Panc1 (cell line): ENCODE measurements at regions not wholly inside any gene's neighbourhood (a gene's known extent, or its start where the extent isn't known, plus 50 kb on each side); places are given as distances from the start of the nearest gene placed in this dataset.
A peak's percentile ranks its signal among the peaks of the same experiment; 100 is the strongest.

ENCODE experiments used
- POLR2AphosphoS5 ChIP-seq: IDR thresholded peaks from 2 replicates; pipeline ENCODE4 v1.6.1; 2012; ENCODE audit warnings: mild to moderate bottlenecking, low read depth, low read length, moderate library complexity
- SIN3A ChIP-seq: IDR thresholded peaks from 2 replicates; pipeline ENCODE4 v1.6.1; 2012; ENCODE audit warnings: low read depth, mild to moderate bottlenecking, low read length, moderate library complexity, borderline replicate concordance; ENCODE audit not compliant: insufficient read depth
- TF ChIP-seq, protein P1 (sequence below): fragments of 450-650 bp; IDR thresholded peaks from 2 replicates; pipeline ENCODE4 v1.5.1; 2017; ENCODE audit warnings: mild to moderate bottlenecking
- TF ChIP-seq, protein P2 (sequence below), 2 experiments: IDR thresholded peaks; 2 replicates each; pipeline ENCODE4 v1.6.1; 2011 to 2012; ENCODE audit warnings: low read depth in 2 of 2, control low read depth in 1 of 2, low read length in 1 of 2, mild to moderate bottlenecking in 1 of 2, moderate library complexity in 1 of 2; ENCODE audit not compliant: insufficient read depth in 1 of 2

DNA sequence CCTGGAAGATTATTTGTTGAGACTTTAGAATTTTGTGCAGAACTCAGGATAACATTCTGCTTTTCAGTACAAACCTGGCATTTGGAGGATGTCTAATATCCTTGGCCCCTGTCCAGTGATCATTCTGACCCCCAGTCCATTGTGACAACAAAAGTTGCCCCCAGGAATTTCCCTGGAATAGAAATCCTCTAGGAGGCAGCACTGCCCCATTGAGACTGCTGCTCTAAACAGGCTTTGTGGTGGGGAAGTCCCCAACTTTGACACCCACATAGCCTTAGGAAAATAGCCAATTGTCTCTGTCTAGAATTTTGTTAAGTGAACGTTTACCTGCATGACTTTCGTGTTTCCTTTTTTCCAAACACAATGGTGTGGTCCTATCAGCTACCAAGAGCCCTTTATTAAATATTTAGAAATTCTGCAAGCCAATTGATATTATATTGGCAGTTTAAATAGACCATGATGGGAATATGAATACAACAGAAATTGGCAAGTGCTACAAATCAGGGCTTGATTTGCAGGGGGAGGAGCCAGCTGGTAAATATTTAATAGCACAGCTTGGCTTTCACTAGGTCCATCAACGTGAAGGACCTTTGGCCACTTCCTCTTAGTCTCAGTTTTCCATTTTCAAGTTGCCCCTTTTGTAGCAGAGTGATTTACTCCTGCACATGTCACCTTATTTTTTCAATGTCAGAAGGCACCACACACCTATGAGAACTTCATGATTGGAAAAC is 451.7 kb downstream of the EFNB2 start:
- TF ChIP-seq, protein P1, sequence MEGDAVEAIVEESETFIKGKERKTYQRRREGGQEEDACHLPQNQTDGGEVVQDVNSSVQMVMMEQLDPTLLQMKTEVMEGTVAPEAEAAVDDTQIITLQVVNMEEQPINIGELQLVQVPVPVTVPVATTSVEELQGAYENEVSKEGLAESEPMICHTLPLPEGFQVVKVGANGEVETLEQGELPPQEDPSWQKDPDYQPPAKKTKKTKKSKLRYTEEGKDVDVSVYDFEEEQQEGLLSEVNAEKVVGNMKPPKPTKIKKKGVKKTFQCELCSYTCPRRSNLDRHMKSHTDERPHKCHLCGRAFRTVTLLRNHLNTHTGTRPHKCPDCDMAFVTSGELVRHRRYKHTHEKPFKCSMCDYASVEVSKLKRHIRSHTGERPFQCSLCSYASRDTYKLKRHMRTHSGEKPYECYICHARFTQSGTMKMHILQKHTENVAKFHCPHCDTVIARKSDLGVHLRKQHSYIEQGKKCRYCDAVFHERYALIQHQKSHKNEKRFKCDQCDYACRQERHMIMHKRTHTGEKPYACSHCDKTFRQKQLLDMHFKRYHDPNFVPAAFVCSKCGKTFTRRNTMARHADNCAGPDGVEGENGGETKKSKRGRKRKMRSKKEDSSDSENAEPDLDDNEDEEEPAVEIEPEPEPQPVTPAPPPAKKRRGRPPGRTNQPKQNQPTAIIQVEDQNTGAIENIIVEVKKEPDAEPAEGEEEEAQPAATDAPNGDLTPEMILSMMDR, result peak; percentile 54
- no peak for TF ChIP-seq SIN3A
- TF ChIP-seq POLR2AphosphoS5, result no peak
- TF ChIP-seq, protein P2, sequence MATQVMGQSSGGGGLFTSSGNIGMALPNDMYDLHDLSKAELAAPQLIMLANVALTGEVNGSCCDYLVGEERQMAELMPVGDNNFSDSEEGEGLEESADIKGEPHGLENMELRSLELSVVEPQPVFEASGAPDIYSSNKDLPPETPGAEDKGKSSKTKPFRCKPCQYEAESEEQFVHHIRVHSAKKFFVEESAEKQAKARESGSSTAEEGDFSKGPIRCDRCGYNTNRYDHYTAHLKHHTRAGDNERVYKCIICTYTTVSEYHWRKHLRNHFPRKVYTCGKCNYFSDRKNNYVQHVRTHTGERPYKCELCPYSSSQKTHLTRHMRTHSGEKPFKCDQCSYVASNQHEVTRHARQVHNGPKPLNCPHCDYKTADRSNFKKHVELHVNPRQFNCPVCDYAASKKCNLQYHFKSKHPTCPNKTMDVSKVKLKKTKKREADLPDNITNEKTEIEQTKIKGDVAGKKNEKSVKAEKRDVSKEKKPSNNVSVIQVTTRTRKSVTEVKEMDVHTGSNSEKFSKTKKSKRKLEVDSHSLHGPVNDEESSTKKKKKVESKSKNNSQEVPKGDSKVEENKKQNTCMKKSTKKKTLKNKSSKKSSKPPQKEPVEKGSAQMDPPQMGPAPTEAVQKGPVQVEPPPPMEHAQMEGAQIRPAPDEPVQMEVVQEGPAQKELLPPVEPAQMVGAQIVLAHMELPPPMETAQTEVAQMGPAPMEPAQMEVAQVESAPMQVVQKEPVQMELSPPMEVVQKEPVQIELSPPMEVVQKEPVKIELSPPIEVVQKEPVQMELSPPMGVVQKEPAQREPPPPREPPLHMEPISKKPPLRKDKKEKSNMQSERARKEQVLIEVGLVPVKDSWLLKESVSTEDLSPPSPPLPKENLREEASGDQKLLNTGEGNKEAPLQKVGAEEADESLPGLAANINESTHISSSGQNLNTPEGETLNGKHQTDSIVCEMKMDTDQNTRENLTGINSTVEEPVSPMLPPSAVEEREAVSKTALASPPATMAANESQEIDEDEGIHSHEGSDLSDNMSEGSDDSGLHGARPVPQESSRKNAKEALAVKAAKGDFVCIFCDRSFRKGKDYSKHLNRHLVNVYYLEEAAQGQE (IDR thresholded peaks at IDR 0.05; ENCODE audit: insufficient read depth in 1 of 2, low read depth in 2 of 2, low read length in 1 of 2), result no peak
